Upper lobe of left lung (tissue), 4 donors: ENCODE measurements at regions not wholly inside any gene's neighbourhood (a gene's known extent, or its start where the extent isn't known, plus 50 kb on each side); places are given as distances from the start of the nearest gene placed in this dataset.

ENCODE experiments used
- EP300 ChIP-seq, 4 donors: sonication (generic); formaldehyde crosslinking; IDR thresholded peaks; one replicate each; pipeline ENCODE4 v1.5.1; 2017; ENCODE audit warnings: antibody characterized with exemption in 4 of 4, control low read depth in 2 of 4
- POLR2A ChIP-seq, 4 donors: fragments of 450-650 bp; IDR thresholded peaks; one replicate each; pipeline ENCODE4 v1.5.1; 2016 to 2017; ENCODE audit warnings: antibody characterized with exemption in 4 of 4, mild to moderate bottlenecking in 2 of 4
- POLR2AphosphoS5 ChIP-seq, 2 donors: sonication (generic); formaldehyde crosslinking; IDR thresholded peaks; one replicate each; pipeline ENCODE4 v1.5.1; 2017; ENCODE audit warnings: antibody characterized with exemption in 2 of 2
- TF ChIP-seq, protein P1 (sequence below), 6 experiments: fragments of 450-650 bp in 4 of 6; fragments of 200-600 bp in 2 of 6; sonication (generic) in 2 of 6; IDR thresholded peaks; one replicate each; pipeline ENCODE4 v1.5.1; 2016 to 2019; ENCODE audit warnings: antibody characterized with exemption in 6 of 6

DNA sequence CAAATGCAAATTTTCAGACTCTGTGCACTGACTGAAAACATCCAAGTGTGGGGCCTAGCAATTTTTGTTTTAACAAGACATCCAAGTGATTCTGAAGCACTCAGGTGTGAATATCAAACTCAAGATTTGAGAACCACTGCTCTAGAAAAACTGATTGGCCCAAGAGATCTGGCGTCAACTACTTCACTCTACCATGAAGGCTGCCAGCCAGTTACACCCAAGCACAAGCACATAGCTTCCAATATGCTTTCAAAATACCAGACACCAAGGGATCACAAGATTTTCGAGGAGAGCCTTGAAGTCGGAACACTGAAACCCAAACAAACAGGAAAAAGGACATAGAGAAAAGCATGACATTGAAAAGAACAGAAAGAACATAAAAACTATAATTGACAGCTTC lies 140.2 kb downstream of the PTCHD4 start:
- TF ChIP-seq POLR2A (IDR thresholded peaks at IDR 0.05) (no peak), POLR2AphosphoS5 (IDR thresholded peaks at IDR 0.05) (no peak), EP300 (IDR thresholded peaks at IDR 0.05) (no peak)
- TF ChIP-seq, protein P1, sequence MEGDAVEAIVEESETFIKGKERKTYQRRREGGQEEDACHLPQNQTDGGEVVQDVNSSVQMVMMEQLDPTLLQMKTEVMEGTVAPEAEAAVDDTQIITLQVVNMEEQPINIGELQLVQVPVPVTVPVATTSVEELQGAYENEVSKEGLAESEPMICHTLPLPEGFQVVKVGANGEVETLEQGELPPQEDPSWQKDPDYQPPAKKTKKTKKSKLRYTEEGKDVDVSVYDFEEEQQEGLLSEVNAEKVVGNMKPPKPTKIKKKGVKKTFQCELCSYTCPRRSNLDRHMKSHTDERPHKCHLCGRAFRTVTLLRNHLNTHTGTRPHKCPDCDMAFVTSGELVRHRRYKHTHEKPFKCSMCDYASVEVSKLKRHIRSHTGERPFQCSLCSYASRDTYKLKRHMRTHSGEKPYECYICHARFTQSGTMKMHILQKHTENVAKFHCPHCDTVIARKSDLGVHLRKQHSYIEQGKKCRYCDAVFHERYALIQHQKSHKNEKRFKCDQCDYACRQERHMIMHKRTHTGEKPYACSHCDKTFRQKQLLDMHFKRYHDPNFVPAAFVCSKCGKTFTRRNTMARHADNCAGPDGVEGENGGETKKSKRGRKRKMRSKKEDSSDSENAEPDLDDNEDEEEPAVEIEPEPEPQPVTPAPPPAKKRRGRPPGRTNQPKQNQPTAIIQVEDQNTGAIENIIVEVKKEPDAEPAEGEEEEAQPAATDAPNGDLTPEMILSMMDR (IDR thresholded peaks at IDR 0.05) = no peak
